GM12878 (cell line): ENCODE measurements at regions not wholly inside any gene's neighbourhood (a gene's known extent, or its start where the extent isn't known, plus 50 kb on each side); places are given as distances from the start of the nearest gene placed in this dataset.

ENCODE experiments used
- BACH1 ChIP-seq: fragments of 450-650 bp; IDR thresholded peaks from 2 replicates; pipeline ENCODE4 v1.6.1; 2017; ENCODE audit warnings: mild to moderate bottlenecking, borderline replicate concordance
- FOS ChIP-seq: IDR thresholded peaks from 3 replicates; pipeline ENCODE4 v1.6.1; 2011; ENCODE audit warnings: borderline replicate concordance; ENCODE audit not compliant: insufficient read length; ENCODE audit errors: extremely low read depth
- GABPA ChIP-seq: IDR thresholded peaks from 2 replicates; pipeline ENCODE4 v1.6.1; 2014; ENCODE audit warnings: antibody characterized with exemption, low read depth, mild to moderate bottlenecking, inconsistent platforms
- MTA2 ChIP-seq: fragments of 450-650 bp; IDR thresholded peaks from 2 replicates; pipeline ENCODE4 v1.6.1; 2016; ENCODE audit warnings: low read depth, mild to moderate bottlenecking, moderate library complexity
- POLR2A ChIP-seq: IDR thresholded peaks from 2 replicates; pipeline ENCODE4 v1.6.1; 2011; ENCODE audit warnings: low read depth, mild to moderate bottlenecking, low read length
- SUZ12 ChIP-seq: fragments of 200-600 bp; sonication (generic); IDR thresholded peaks from one replicate; pipeline ENCODE4 v1.6.1; 2018; ENCODE audit warnings: antibody characterized with exemption, mild to moderate bottlenecking; ENCODE audit not compliant: unreplicated experiment
- TF ChIP-seq, protein P1 (sequence below): fragments of 450-650 bp; IDR thresholded peaks from 2 replicates; pipeline ENCODE4 v1.6.1; 2017; ENCODE audit warnings: antibody characterized with exemption, mild to moderate bottlenecking, moderate library complexity
- TF ChIP-seq, protein P2 (sequence below): fragments of 450-650 bp; IDR thresholded peaks from 2 replicates; pipeline ENCODE4 v1.6.1; 2016; ENCODE audit warnings: mild to moderate bottlenecking
- TF ChIP-seq, protein P3 (sequence below), 3 experiments: IDR thresholded peaks in 2 of 3; conservative IDR thresholded peaks in 1 of 3; 2 replicates each; pipeline ENCODE4 v1.5.1; 2011; ENCODE audit warnings: low read depth in 3 of 3, low read length in 3 of 3, mild to moderate bottlenecking in 3 of 3, control low read depth in 2 of 3, moderate library complexity in 2 of 3, inconsistent platforms in 1 of 3, mixed read lengths in 1 of 3; ENCODE audit not compliant: control insufficient read depth in 2 of 3, insufficient read depth in 1 of 3; ENCODE audit errors: extremely low read depth in 1 of 3

DNA sequence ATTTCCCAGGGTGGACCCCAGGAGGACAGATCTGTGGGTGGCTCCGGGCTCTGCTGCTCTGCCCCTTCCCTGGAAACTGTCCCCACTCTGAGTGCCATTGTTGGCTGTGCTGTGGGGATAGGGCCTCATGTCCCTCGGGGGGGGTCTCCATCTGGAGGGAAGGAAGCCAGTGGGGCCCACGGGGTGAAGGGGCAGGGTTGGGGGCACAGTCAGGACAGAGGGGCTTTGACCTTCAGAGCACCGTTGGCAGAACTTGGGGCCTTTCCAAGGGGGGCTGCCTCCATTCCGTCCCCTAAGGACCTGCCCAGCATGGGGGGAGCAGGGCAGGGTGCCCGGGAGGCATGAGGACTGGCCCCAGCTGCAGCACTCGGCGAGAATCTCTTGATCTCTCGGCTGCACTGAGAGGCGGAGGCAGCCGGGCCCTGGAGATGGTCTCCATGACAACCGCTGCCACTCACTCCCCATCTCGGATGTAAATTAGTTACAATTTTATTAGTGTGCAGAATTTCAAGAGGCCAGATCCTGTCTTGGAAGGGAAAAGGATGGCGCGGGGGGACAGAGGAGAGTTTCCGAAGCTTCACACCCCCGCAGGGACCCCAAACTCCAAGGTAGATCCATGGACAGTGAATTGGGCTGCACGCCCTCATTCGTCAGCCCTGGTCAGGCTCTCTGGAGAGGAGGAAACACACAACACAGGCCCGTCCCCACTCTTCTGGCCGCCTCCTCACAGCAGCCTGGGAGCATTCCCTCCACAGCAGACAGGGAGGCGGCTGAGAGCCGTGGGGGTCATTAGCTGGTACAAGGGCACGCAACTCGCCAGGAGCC is 216.2 kb upstream of the IER5L start:
- TF ChIP-seq, protein P1, sequence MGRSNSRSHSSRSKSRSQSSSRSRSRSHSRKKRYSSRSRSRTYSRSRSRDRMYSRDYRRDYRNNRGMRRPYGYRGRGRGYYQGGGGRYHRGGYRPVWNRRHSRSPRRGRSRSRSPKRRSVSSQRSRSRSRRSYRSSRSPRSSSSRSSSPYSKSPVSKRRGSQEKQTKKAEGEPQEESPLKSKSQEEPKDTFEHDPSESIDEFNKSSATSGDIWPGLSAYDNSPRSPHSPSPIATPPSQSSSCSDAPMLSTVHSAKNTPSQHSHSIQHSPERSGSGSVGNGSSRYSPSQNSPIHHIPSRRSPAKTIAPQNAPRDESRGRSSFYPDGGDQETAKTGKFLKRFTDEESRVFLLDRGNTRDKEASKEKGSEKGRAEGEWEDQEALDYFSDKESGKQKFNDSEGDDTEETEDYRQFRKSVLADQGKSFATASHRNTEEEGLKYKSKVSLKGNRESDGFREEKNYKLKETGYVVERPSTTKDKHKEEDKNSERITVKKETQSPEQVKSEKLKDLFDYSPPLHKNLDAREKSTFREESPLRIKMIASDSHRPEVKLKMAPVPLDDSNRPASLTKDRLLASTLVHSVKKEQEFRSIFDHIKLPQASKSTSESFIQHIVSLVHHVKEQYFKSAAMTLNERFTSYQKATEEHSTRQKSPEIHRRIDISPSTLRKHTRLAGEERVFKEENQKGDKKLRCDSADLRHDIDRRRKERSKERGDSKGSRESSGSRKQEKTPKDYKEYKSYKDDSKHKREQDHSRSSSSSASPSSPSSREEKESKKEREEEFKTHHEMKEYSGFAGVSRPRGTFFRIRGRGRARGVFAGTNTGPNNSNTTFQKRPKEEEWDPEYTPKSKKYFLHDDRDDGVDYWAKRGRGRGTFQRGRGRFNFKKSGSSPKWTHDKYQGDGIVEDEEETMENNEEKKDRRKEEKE = no peak
- TF ChIP-seq BACH1 (no peak), FOS (no peak), SUZ12 (no peak), MTA2 (no peak), GABPA (no peak), POLR2A (no peak)
- TF ChIP-seq, protein P2, sequence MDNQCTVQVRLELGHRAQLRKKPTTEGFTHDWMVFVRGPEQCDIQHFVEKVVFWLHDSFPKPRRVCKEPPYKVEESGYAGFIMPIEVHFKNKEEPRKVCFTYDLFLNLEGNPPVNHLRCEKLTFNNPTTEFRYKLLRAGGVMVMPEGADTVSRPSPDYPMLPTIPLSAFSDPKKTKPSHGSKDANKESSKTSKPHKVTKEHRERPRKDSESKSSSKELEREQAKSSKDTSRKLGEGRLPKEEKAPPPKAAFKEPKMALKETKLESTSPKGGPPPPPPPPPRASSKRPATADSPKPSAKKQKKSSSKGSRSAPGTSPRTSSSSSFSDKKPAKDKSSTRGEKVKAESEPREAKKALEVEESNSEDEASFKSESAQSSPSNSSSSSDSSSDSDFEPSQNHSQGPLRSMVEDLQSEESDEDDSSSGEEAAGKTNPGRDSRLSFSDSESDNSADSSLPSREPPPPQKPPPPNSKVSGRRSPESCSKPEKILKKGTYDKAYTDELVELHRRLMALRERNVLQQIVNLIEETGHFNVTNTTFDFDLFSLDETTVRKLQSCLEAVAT = no peak
- TF ChIP-seq, protein P3, sequence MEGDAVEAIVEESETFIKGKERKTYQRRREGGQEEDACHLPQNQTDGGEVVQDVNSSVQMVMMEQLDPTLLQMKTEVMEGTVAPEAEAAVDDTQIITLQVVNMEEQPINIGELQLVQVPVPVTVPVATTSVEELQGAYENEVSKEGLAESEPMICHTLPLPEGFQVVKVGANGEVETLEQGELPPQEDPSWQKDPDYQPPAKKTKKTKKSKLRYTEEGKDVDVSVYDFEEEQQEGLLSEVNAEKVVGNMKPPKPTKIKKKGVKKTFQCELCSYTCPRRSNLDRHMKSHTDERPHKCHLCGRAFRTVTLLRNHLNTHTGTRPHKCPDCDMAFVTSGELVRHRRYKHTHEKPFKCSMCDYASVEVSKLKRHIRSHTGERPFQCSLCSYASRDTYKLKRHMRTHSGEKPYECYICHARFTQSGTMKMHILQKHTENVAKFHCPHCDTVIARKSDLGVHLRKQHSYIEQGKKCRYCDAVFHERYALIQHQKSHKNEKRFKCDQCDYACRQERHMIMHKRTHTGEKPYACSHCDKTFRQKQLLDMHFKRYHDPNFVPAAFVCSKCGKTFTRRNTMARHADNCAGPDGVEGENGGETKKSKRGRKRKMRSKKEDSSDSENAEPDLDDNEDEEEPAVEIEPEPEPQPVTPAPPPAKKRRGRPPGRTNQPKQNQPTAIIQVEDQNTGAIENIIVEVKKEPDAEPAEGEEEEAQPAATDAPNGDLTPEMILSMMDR (IDR thresholded peaks at IDR 0.05 in 2 of 3, conservative IDR thresholded peaks at IDR 0.05 in 1 of 3; ENCODE audit: control insufficient read depth in 2 of 3, extremely low read depth in 1 of 3, insufficient read depth in 1 of 3, low read depth in 3 of 3, low read length in 3 of 3) = no peak
